Mesendoderm (in vitro differentiated cells): ENCODE measurements at regions not wholly inside any gene's neighbourhood (a gene's known extent, or its start where the extent isn't known, plus 50 kb on each side); places are given as distances from the start of the nearest gene placed in this dataset.

ENCODE experiments used
- DNase-seq: peaks from one replicate; pipeline ENCODE4 v3.0.0; 2013
- H2AK5ac ChIP-seq: 2 replicates; pipeline ENCODE4 v1.6.1; 2013; ENCODE audit warnings: low read length, inconsistent platforms
- H2BK120ac ChIP-seq: 2 replicates; pipeline ENCODE4 v1.6.1; 2013; ENCODE audit warnings: low read depth, mild to moderate bottlenecking, low read length, moderate library complexity, mixed read lengths
- H2BK15ac ChIP-seq: replicated peaks from 2 replicates; pipeline ENCODE4 v1.6.1; 2013; ENCODE audit warnings: low read depth, mild to moderate bottlenecking, moderate library complexity
- H2BK5ac ChIP-seq: 2 replicates; pipeline ENCODE4 v1.6.1; 2013; ENCODE audit warnings: low read length, inconsistent platforms
- H3K18ac ChIP-seq: 2 replicates; pipeline ENCODE4 v1.6.1; 2013; ENCODE audit warnings: mild to moderate bottlenecking, low read length, mixed read lengths
- H3K23ac ChIP-seq: one replicate; pipeline ENCODE4 v1.6.1; 2013; ENCODE audit warnings: low read length
- H3K27ac ChIP-seq: 2 replicates; pipeline ENCODE4 v1.5.1; 2013; ENCODE audit warnings: low read depth, mild to moderate bottlenecking, inconsistent platforms, low read length, moderate library complexity
- H3K27me3 ChIP-seq: 2 replicates; pipeline ENCODE4 v1.6.1; 2013; ENCODE audit warnings: low read length, control low read depth, mild to moderate bottlenecking, inconsistent platforms; ENCODE audit not compliant: insufficient read depth, poor library complexity
- H3K36me3 ChIP-seq: 2 replicates; pipeline ENCODE4 v1.6.1; 2013; ENCODE audit warnings: low read length, inconsistent platforms; ENCODE audit not compliant: control insufficient read depth, insufficient read depth
- H3K4ac ChIP-seq: one replicate; pipeline ENCODE4 v1.6.1; 2013; ENCODE audit warnings: low read depth, mild to moderate bottlenecking, low read length, moderate library complexity
- H3K4me1 ChIP-seq: 2 replicates; pipeline ENCODE4 v1.6.1; 2013; ENCODE audit warnings: low read depth, low read length, inconsistent platforms; ENCODE audit not compliant: control insufficient read depth
- H3K4me2 ChIP-seq: 2 replicates; pipeline ENCODE4 v1.6.1; 2013; ENCODE audit warnings: low read length
- H3K4me3 ChIP-seq: 2 replicates; pipeline ENCODE4 v1.5.1; 2013; ENCODE audit warnings: mild to moderate bottlenecking, low read length
- H3K56ac ChIP-seq: one replicate; pipeline ENCODE4 v1.6.1; 2013; ENCODE audit warnings: low read length
- H3K79me1 ChIP-seq: 2 replicates; pipeline ENCODE4 v1.6.1; 2013; ENCODE audit warnings: low read length, inconsistent platforms
- H3K79me2 ChIP-seq: 2 replicates; pipeline ENCODE4 v1.6.1; 2013; ENCODE audit warnings: mild to moderate bottlenecking, low read length; ENCODE audit not compliant: control insufficient read depth, insufficient read depth
- H3K9ac ChIP-seq: 2 replicates; pipeline ENCODE4 v1.6.1; 2013; ENCODE audit warnings: low read length, inconsistent platforms
- H4K5ac ChIP-seq: one replicate; pipeline ENCODE4 v1.6.1; 2013; ENCODE audit warnings: low read length
- H4K8ac ChIP-seq: one replicate; pipeline ENCODE4 v1.6.1; 2013; ENCODE audit warnings: low read depth, mild to moderate bottlenecking, control low read depth, low read length, moderate library complexity
- WGBS: extraction: QIAGEN DNeasy Blood & Tissue Kit; methylation state at CpG from one replicate; pipeline ENCODE4 v1.1.7; 2013; ENCODE audit warnings: low lambda C conversion rate, missing lambda C conversion rate; ENCODE audit not compliant: insufficient coverage; ENCODE audit errors: extremely low coverage; 5-methylcytosine and 5-hydroxymethylcytosine counted together

- peak; percentile 37 for DNase-seq
Measured at GRCh38 chr6:117167520-117168271, 97.7 kb upstream of the VGLL2 start.

GRCh38 chr6:117168296-117169063 is 96.9 kb upstream of the VGLL2 start:
- no peak for DNase-seq
- H3K23ac ChIP-seq = no peak overlapping the region
- no peak overlapping the region for H3K4me3 ChIP-seq
- H3K18ac ChIP-seq = no peak overlapping the region
- no peak overlapping the region for H3K4me2 ChIP-seq
- no CpG with 5 or more reads among the region's 4 CpGs for WGBS
- H3K27me3 ChIP-seq = no peaks in the 10 kb centered on the region
- H3K4me1 ChIP-seq = no peaks in the 10 kb centered on the region
- H2AK5ac ChIP-seq = no peak overlapping the region
- H3K27ac ChIP-seq = no peak overlapping the region
- no peak overlapping the region for H3K56ac ChIP-seq
- H3K9ac ChIP-seq = no peak overlapping the region
- no peak overlapping the region for H2BK15ac ChIP-seq
- H4K5ac ChIP-seq = no peak overlapping the region
- H2BK5ac ChIP-seq = no peak overlapping the region
- no peaks in the 10 kb centered on the region for H3K36me3 ChIP-seq
- H2BK120ac ChIP-seq = no peak overlapping the region
- no peak overlapping the region for H4K8ac ChIP-seq
- no peaks in the 10 kb centered on the region for H3K79me2 ChIP-seq
- no peaks in the 10 kb centered on the region for H3K79me1 ChIP-seq
- H3K4ac ChIP-seq = no peak overlapping the region

More at GRCh38 chr6:117167520-117168271, 97.7 kb upstream of the VGLL2 start:
- Histone ChIP-seq H3K79me1 (no peaks in the 10 kb centered on the region), H4K5ac (no peak overlapping the region), H2BK15ac (no peak overlapping the region), H2AK5ac (no peak overlapping the region), H2BK5ac (no peak overlapping the region), H3K27ac (no peak overlapping the region), H3K4me2 (no peak overlapping the region), H4K8ac (no peak overlapping the region), H2BK120ac (no peak overlapping the region), H3K79me2 (no peaks in the 10 kb centered on the region), H3K18ac (no peak overlapping the region), H3K23ac (no peak overlapping the region), H3K9ac (no peak overlapping the region), H3K4ac (no peak overlapping the region), H3K56ac (no peak overlapping the region), H3K4me1 (no peaks in the 10 kb centered on the region), H3K36me3 (no peaks in the 10 kb centered on the region), H3K27me3 (no peaks in the 10 kb centered on the region), H3K4me3 (no peak overlapping the region)
- no CpG with 5 or more reads among the region's 10 CpGs for WGBS

- no peak overlapping the region for H3K23ac ChIP-seq
- no peak overlapping the region for H2BK5ac ChIP-seq
- no peak overlapping the region for H4K5ac ChIP-seq
- no peak overlapping the region for H3K4ac ChIP-seq
- H3K9ac ChIP-seq = no peak overlapping the region
- no peak overlapping the region for H4K8ac ChIP-seq
- H3K36me3 ChIP-seq = no peaks in the 10 kb centered on the region
- H3K27me3 ChIP-seq = no peaks in the 10 kb centered on the region
- no peak overlapping the region for H3K56ac ChIP-seq
- H2BK120ac ChIP-seq = no peak overlapping the region
- no peak overlapping the region for H3K4me2 ChIP-seq
- no peaks in the 10 kb centered on the region for H3K79me2 ChIP-seq
- H3K27ac ChIP-seq = no peak overlapping the region
- no peak overlapping the region for H2BK15ac ChIP-seq
- no peak overlapping the region for H3K4me3 ChIP-seq
- WGBS = no CpG with 5 or more reads among the region's 5 CpGs
- H3K18ac ChIP-seq = no peak overlapping the region
- no peaks in the 10 kb centered on the region for H3K4me1 ChIP-seq
- no peak for DNase-seq
- H2AK5ac ChIP-seq = no peak overlapping the region
- H3K79me1 ChIP-seq = no peaks in the 10 kb centered on the region
Measured at GRCh38 chr6:117169064-117169665, 96.2 kb upstream of the VGLL2 start.

- H3K4ac ChIP-seq = no peak overlapping the region
- H3K4me1 ChIP-seq = no peaks in the 10 kb centered on the region
- no CpG with 5 or more reads among the region's 1 CpG for WGBS
- H4K8ac ChIP-seq = no peak overlapping the region
- no peaks in the 10 kb centered on the region for H3K79me2 ChIP-seq
- no peak overlapping the region for H2AK5ac ChIP-seq
- DNase-seq = no peak
- no peak overlapping the region for H2BK15ac ChIP-seq
- H3K27ac ChIP-seq = no peak overlapping the region
- no peak overlapping the region for H2BK5ac ChIP-seq
- H3K79me1 ChIP-seq = no peaks in the 10 kb centered on the region
- no peak overlapping the region for H3K23ac ChIP-seq
- H3K9ac ChIP-seq = no peak overlapping the region
- H3K18ac ChIP-seq = no peak overlapping the region
- H3K27me3 ChIP-seq = no peaks in the 10 kb centered on the region
- no peak overlapping the region for H2BK120ac ChIP-seq
- H3K4me2 ChIP-seq = no peak overlapping the region
- H3K56ac ChIP-seq = no peak overlapping the region
- no peak overlapping the region for H4K5ac ChIP-seq
- H3K36me3 ChIP-seq = no peaks in the 10 kb centered on the region
- no peak overlapping the region for H3K4me3 ChIP-seq
Measured at GRCh38 chr6:117169781-117170281, 95.5 kb upstream of the VGLL2 start.

- no peak overlapping the region for H3K4me3 ChIP-seq
- H2BK15ac ChIP-seq = no peak overlapping the region
- H4K5ac ChIP-seq = no peak overlapping the region
- no peak overlapping the region for H3K4me2 ChIP-seq
- H3K9ac ChIP-seq = no peak overlapping the region
- H2BK120ac ChIP-seq = no peak overlapping the region
- no peak overlapping the region for H4K8ac ChIP-seq
- no peak overlapping the region for H2BK5ac ChIP-seq
- no peak for DNase-seq
- H3K36me3 ChIP-seq = no peaks in the 10 kb centered on the region
- no peak overlapping the region for H2AK5ac ChIP-seq
- H3K23ac ChIP-seq = no peak overlapping the region
- no peak overlapping the region for H3K4ac ChIP-seq
- no peak overlapping the region for H3K27ac ChIP-seq
- H3K4me1 ChIP-seq = no peaks in the 10 kb centered on the region
- H3K27me3 ChIP-seq = no peaks in the 10 kb centered on the region
- H3K79me1 ChIP-seq = no peaks in the 10 kb centered on the region
- H3K18ac ChIP-seq = no peak overlapping the region
- H3K79me2 ChIP-seq = no peaks in the 10 kb centered on the region
- no peak overlapping the region for H3K56ac ChIP-seq
Measured at GRCh38 chr6:117174835-117175360, 90.5 kb upstream of the VGLL2 start.
